ENCODE measurements at regions not wholly inside any gene's neighbourhood (a gene's known extent, or its start where the extent isn't known, plus 50 kb on each side); places are given as distances from the start of the nearest gene placed in this dataset.

DNA sequence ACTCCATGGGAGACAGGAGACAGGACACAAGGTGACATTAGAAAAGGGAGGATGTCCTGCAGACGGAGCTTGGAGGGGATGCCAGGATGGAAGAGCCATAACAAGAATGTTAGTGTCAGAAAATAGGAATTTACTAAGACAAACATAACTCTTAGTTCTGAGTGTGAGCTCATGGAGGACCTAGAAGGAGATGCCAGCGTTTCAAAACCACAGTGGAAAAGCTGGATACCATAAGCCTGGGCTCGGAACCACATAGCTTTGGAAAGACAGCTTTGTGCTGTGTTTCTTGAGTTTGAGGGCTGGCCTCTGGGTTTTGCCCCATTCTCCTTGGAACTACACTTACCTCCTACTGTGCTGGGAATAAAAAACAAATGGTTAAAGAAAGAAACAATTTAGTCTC lies 128.4 kb downstream of the S1PR1 start:
- no peak for TF ChIP-seq POLR2AphosphoS5 (IDR thresholded peaks at IDR 0.05)
- TF ChIP-seq, protein P1, sequence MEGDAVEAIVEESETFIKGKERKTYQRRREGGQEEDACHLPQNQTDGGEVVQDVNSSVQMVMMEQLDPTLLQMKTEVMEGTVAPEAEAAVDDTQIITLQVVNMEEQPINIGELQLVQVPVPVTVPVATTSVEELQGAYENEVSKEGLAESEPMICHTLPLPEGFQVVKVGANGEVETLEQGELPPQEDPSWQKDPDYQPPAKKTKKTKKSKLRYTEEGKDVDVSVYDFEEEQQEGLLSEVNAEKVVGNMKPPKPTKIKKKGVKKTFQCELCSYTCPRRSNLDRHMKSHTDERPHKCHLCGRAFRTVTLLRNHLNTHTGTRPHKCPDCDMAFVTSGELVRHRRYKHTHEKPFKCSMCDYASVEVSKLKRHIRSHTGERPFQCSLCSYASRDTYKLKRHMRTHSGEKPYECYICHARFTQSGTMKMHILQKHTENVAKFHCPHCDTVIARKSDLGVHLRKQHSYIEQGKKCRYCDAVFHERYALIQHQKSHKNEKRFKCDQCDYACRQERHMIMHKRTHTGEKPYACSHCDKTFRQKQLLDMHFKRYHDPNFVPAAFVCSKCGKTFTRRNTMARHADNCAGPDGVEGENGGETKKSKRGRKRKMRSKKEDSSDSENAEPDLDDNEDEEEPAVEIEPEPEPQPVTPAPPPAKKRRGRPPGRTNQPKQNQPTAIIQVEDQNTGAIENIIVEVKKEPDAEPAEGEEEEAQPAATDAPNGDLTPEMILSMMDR (IDR thresholded peaks at IDR 0.05 in 8 of 11, conservative IDR thresholded peaks at IDR 0.05 in 3 of 11): no peak
- TF ChIP-seq POLR2A (IDR thresholded peaks at IDR 0.05): no peak
